ENCODE measurements at regions not wholly inside any gene's neighbourhood (a gene's known extent, or its start where the extent isn't known, plus 50 kb on each side); places are given as distances from the start of the nearest gene placed in this dataset.

DNA sequence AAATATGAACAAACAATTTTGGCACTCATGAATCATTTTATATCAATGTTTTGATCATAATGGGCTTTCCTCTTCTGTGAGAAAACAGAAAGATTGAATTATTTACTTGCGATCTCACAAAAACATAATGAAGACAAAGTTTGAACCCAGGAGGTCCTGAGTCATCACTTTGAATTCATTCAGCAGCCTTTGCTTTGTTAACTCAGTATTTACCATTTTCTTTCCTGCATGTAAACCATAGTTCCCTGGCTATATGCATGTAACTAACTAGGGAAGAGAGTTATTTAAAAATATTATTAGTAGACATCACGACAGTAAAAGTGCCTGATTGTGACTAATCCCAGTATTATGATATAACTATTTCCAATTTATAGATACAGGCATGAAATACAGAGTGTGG lies 1026.2 kb downstream of the PLOD2 start:
- CTCF ChIA-PET: no interaction called here
- DNase-seq (no peak), ATAC-seq (no peak)
- POLR2A ChIA-PET: no interaction called here
- H3K36me3 Mint-ChIP-seq (ENCODE audit: low read depth): no peaks in the 10 kb centered on the region
- H3K27me3 Mint-ChIP-seq (ENCODE audit: low read depth): no peaks in the 10 kb centered on the region
- no peak overlapping the region for H3K27ac Mint-ChIP-seq
- H3K9me3 Mint-ChIP-seq (ENCODE audit: insufficient read depth): no peaks in the 10 kb centered on the region
- no peaks in the 10 kb centered on the region for H3K4me1 Mint-ChIP-seq (ENCODE audit: low read depth)
- no peak overlapping the region for H3K4me3 Mint-ChIP-seq

DNA sequence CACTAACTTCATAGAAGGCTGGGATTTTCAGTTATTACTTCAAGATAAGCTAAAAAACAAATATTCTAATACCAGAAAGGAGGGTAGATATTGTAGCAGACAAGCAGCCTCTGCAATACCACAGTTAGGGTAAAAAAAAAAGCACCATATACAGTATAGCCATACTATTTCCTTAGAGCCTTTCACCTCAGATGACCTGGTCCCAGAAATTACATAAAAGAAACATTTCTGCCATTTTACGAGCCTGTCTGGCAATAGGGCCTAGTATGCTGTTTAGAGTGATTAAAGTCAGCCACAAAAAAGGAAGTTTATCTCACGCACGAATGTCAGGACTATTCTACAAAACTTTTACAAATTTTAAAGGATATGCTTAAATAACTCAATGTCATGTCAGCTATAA lies 1016.6 kb downstream of the PLOD2 start:
- H3K27ac Mint-ChIP-seq: no peak overlapping the region
- POLR2A ChIA-PET: no interaction called here
- H3K36me3 Mint-ChIP-seq (ENCODE audit: low read depth): no peaks in the 10 kb centered on the region

DNA sequence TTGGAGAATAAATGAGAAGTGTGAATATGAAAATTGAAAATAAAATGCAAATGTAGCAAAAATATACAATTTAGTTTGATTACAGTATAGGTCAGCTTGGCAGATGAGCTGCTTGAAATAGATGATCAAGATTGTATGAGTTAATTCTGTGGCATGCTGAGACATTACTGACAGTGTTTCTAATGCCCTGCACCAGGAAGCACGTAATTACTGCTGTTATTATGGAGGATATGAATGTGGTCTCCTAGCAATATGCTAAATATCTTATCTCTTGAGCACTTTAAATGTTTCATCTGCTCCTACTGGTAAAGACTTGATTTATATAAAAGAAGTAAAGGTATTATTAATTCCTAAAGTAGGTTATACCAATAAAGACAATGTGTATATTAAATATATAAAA lies 1015.5 kb downstream of the PLOD2 start:
- no peak overlapping the region for H3K27ac Mint-ChIP-seq
- no peaks in the 10 kb centered on the region for H3K27me3 Mint-ChIP-seq (ENCODE audit: low read depth)
- H3K4me1 Mint-ChIP-seq (ENCODE audit: low read depth): no peaks in the 10 kb centered on the region
- H3K4me3 Mint-ChIP-seq: no peak overlapping the region
- no peaks in the 10 kb centered on the region for H3K36me3 Mint-ChIP-seq (ENCODE audit: low read depth)
- ChIA-PET CTCF (no interaction called here), POLR2A (no interaction called here)
- H3K9me3 Mint-ChIP-seq (ENCODE audit: insufficient read depth): peaks cover 5% of the 10 kb centered on the region
- ATAC-seq (no peak), DNase-seq (no peak)

More for the DNA sequence above, 1016.6 kb downstream of the PLOD2 start:
- DNase-seq (no peak), ATAC-seq (no peak)
- CTCF ChIA-PET: no interaction called here
- Mint-ChIP-seq H3K9me3 (ENCODE audit: insufficient read depth) (peaks cover 5% of the 10 kb centered on the region), H3K27me3 (ENCODE audit: low read depth) (no peaks in the 10 kb centered on the region), H3K4me1 (ENCODE audit: low read depth) (no peaks in the 10 kb centered on the region), H3K4me3 (no peak overlapping the region)

DNA sequence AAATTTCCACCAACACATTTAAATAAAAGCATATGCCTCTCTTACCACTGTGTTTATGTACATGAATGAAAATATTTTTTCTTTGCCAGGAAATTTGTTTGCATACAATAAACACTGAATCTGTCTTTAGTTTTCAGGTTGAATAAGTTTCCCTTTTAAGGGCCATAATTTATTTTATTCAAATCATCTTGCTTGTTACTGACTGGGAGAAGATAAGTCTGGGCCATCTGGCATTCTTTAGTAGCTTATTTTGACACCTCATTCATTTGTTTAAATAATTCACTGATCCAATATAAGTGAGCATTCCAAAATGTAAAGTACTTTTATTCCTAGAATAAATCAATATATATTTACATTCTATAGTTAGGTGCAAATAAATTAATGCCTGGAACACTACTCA lies 1001.3 kb downstream of the PLOD2 start:
- Mint-ChIP-seq H3K27me3 (ENCODE audit: low read depth) (no peaks in the 10 kb centered on the region), H3K9me3 (ENCODE audit: insufficient read depth) (no peaks in the 10 kb centered on the region), H3K4me1 (ENCODE audit: low read depth) (no peaks in the 10 kb centered on the region), H3K4me3 (no peak overlapping the region), H3K36me3 (ENCODE audit: low read depth) (no peaks in the 10 kb centered on the region), H3K27ac (no peak overlapping the region)
- DNase-seq (no peak), ATAC-seq (no peak)
- ChIA-PET POLR2A (no interaction called here), CTCF (no interaction called here)

DNA sequence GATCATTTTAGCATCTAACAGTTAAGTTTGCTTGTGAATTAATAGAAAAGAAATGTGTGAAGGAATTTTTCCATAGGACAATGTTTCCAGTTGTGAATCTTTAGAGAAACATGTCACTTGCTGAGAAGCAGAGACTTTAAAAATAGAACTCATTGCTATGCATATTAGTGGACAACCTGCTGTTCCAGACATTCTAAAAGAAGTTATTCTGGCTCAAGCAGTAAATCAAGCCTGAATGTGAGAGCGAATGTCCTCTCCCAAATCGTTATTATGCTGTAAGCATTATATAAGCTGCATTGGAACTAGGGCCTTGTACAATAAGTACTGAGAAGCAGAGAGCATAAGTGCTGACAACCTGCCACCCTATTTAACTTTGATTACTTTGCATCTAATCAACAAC lies 990.9 kb downstream of the PLOD2 start:
- POLR2A ChIA-PET: no interaction called here
- CTCF ChIA-PET: no interaction called here
- no peak overlapping the region for H3K27ac Mint-ChIP-seq
- no peak overlapping the region for H3K4me3 Mint-ChIP-seq
- no peaks in the 10 kb centered on the region for H3K4me1 Mint-ChIP-seq (ENCODE audit: low read depth)
- H3K36me3 Mint-ChIP-seq (ENCODE audit: low read depth): no peaks in the 10 kb centered on the region
- no peak for DNase-seq
- no peaks in the 10 kb centered on the region for H3K27me3 Mint-ChIP-seq (ENCODE audit: low read depth)
- no peak for ATAC-seq
- no peaks in the 10 kb centered on the region for H3K9me3 Mint-ChIP-seq (ENCODE audit: insufficient read depth)

DNA sequence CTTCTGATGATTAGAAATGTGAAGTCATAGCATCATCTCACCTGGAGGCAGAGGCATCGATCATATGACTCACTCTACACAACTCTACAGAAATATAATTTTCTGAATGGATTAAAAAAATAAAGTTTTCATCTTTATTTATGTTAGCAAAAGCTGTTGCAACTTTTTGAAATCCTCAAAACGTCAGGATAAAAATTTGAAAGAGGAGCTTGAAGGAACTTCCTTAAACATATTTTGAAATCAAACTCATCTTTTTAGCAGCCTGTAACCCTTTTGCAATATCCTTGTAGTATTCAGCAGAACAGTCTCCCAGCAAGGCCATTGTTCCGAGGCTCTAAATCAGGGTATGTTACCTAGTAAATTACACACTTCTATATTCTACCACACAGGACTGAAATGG lies 985.4 kb downstream of the PLOD2 start:
- ChIA-PET CTCF (no interaction called here), POLR2A (no interaction called here)
- no peaks in the 10 kb centered on the region for H3K36me3 Mint-ChIP-seq (ENCODE audit: low read depth)
- no peaks in the 10 kb centered on the region for H3K4me1 Mint-ChIP-seq (ENCODE audit: low read depth)
- no peak for DNase-seq
- H3K27me3 Mint-ChIP-seq (ENCODE audit: low read depth): no peaks in the 10 kb centered on the region
- no peaks in the 10 kb centered on the region for H3K9me3 Mint-ChIP-seq (ENCODE audit: insufficient read depth)
- no peak overlapping the region for H3K27ac Mint-ChIP-seq
- no peak overlapping the region for H3K4me3 Mint-ChIP-seq
- no peak for ATAC-seq

DNA sequence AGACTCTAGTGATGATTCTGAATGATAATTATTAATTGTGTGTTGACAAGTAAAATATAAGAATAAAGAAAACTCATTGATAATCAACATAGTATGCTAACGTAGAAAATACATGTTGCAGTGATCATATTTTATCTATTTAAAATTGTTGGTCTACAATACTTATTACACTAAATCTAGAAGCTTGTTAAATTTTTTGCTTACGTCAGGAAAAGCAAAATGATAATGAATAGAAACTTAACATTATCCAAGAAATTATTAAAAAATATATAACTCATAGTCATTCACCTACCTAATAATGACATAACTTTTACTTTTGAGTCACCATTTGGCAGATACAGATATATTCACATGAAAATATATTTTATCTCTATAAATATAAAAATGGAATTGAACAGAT lies 984.1 kb downstream of the PLOD2 start:
- H3K27me3 Mint-ChIP-seq (ENCODE audit: low read depth): no peaks in the 10 kb centered on the region
- DNase-seq (no peak), ATAC-seq (no peak)
- POLR2A ChIA-PET: no interaction called here
- H3K27ac Mint-ChIP-seq: no peak overlapping the region
- H3K36me3 Mint-ChIP-seq (ENCODE audit: low read depth): no peaks in the 10 kb centered on the region
- H3K4me1 Mint-ChIP-seq (ENCODE audit: low read depth): no peaks in the 10 kb centered on the region
- H3K9me3 Mint-ChIP-seq (ENCODE audit: insufficient read depth): no peaks in the 10 kb centered on the region
- CTCF ChIA-PET: no interaction called here
- no peak overlapping the region for H3K4me3 Mint-ChIP-seq

DNA sequence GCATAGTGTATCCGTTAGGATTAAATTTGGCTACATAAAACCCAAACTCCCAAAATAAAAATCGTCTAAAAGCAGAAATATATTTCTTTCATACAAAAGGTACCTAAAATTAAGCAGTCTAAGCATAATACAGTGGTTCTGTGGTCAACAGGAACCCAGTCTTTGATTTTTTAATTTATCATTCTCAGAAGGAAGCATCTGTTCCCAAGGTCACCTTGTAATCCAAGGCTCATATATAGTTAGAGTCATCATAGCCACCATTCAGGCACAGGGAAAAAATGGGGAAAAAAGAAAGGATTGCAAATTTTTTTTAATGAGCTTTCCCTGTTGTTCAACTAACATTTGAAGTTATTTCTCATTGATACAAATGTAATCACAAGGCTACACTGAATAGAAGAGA lies 983.2 kb downstream of the PLOD2 start:
- H3K9me3 Mint-ChIP-seq (ENCODE audit: insufficient read depth): no peaks in the 10 kb centered on the region

DNA sequence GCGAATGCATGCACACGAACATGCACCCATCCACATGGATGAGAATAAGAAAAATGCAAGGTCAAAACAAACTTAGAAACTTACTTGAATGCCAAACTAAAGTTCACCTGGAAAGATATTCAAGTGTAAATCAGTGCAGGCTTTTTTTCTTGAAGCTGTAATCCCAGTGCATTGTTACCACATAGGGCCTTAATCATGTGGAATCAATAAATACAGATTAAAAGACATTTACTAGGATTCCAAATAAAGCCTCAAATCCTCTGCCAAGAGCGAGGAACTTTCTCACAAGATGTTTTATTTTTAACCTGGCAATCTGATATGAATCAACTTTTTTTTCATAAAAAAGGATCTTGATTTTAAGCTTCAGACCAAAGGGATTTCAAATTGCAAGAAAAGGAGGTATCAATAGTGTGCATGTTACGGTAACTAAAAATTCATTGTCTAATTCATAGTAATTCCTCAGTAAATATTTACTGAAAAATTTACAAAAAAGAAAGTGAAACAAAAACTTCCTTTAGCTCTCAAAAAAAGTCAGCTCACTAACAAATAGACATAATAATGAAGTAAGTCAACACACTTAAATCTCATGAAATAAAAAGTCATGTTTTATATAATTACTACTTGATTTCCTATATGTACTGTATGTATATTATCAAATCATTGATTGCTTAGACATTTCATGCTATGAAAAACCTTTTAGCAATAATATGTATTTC lies 978.6 kb downstream of the PLOD2 start:
- no peak overlapping the region for H3K4me3 Mint-ChIP-seq
- ChIA-PET POLR2A (no interaction called here), CTCF (no interaction called here)
- no peaks in the 10 kb centered on the region for H3K4me1 Mint-ChIP-seq (ENCODE audit: low read depth)
- no peak for ATAC-seq
- no peaks in the 10 kb centered on the region for H3K27me3 Mint-ChIP-seq (ENCODE audit: low read depth)
- H3K27ac Mint-ChIP-seq: no peak overlapping the region
- H3K9me3 Mint-ChIP-seq (ENCODE audit: insufficient read depth): no peaks in the 10 kb centered on the region
- H3K36me3 Mint-ChIP-seq (ENCODE audit: low read depth): no peaks in the 10 kb centered on the region
- DNase-seq: no peak

More for the DNA sequence above, 983.2 kb downstream of the PLOD2 start:
- ChIA-PET POLR2A (no interaction called here), CTCF (no interaction called here)
- Mint-ChIP-seq H3K4me1 (ENCODE audit: low read depth) (no peaks in the 10 kb centered on the region), H3K27ac (no peak overlapping the region), H3K27me3 (ENCODE audit: low read depth) (no peaks in the 10 kb centered on the region), H3K36me3 (ENCODE audit: low read depth) (no peaks in the 10 kb centered on the region), H3K4me3 (no peak overlapping the region)
- no peak for ATAC-seq
- no peak for DNase-seq

DNA sequence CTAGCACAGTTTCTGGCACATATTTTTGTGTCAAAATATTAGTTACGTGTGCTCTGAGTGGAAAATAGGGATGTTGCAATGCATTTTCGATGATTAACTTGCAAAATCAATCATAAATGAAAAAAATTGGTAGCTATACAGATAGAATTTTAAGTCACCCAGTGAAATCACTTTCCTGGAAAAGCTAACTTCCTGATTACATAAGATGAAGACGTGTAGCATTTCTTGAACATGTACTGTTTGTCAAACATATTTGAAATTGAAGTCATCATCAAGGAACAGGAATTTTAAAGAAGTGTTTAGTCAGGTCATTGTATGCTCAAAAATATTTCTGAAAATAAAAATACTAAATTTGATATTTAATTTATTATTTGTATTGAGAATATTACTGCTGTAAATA lies 977.7 kb downstream of the PLOD2 start:
- H3K27me3 Mint-ChIP-seq (ENCODE audit: low read depth): no peaks in the 10 kb centered on the region
- ATAC-seq: no peak
- no peak overlapping the region for H3K27ac Mint-ChIP-seq
- H3K9me3 Mint-ChIP-seq (ENCODE audit: insufficient read depth): no peaks in the 10 kb centered on the region
- POLR2A ChIA-PET: no interaction called here
- CTCF ChIA-PET: no interaction called here
- no peak overlapping the region for H3K4me3 Mint-ChIP-seq
- no peak for DNase-seq
- no peaks in the 10 kb centered on the region for H3K36me3 Mint-ChIP-seq (ENCODE audit: low read depth)
- H3K4me1 Mint-ChIP-seq (ENCODE audit: low read depth): no peaks in the 10 kb centered on the region

DNA sequence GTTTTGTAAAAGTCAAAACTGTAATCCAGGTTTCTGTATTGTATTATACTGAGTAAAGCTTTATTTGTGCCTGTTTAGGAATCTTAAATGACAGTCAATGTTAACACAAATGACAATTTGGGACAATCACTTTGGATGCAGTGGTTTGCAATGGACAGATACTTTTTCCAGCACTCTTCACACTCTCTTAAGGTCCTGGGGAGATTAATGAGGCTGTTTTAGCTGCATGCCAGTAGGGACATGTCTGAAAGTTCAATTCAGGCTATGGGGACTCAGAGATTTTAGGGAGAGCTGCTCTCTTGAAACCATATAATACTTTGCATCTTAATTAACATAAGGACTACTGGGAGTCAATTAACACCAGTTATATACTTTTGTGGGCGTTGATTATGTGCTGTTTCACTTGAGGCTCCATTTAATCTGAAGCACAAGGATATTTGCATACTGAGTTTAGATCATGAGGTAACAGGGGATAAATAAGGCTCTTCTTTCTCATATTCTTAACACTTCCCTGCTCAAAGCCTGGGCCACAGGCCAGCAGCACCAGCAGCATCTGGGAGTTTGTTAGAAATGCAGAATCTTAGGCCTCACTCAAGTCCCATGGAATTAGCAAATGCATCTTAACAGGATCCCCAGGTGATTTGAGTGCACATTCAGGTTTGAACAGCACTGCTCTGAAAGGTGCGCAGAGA lies 972.8 kb downstream of the PLOD2 start:
- H3K9me3 Mint-ChIP-seq (ENCODE audit: insufficient read depth): no peaks in the 10 kb centered on the region

DNA sequence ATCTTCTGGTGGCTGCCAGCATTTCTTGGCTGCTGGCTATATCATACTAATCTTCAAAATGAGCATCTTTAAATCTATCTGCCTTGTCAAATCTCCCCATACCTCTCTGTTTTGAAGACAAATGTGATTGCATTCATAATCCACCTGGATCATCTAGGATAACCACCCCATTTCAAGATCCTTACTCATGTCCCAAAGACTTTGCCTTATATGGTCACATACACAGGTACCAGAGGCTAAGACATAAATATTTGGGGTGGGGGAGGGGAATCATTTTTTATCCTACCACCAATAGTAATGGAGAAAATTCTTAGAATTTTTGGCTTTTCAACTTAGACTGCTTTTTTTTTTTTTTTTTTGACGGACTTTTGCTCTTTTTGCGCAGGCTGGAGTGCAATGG lies 970.8 kb downstream of the PLOD2 start:
- H3K27ac Mint-ChIP-seq: no peak overlapping the region
- CTCF ChIA-PET: no interaction called here
- DNase-seq (no peak), ATAC-seq (no peak)
- no peaks in the 10 kb centered on the region for H3K36me3 Mint-ChIP-seq (ENCODE audit: low read depth)
- POLR2A ChIA-PET: no interaction called here
- no peaks in the 10 kb centered on the region for H3K4me1 Mint-ChIP-seq (ENCODE audit: low read depth)
- H3K4me3 Mint-ChIP-seq: no peak overlapping the region
- H3K9me3 Mint-ChIP-seq (ENCODE audit: insufficient read depth): peaks cover 3% of the 10 kb centered on the region
- H3K27me3 Mint-ChIP-seq (ENCODE audit: low read depth): no peaks in the 10 kb centered on the region

More for the DNA sequence above, 972.8 kb downstream of the PLOD2 start:
- Mint-ChIP-seq H3K27me3 (ENCODE audit: low read depth) (no peaks in the 10 kb centered on the region), H3K4me3 (no peak overlapping the region), H3K36me3 (ENCODE audit: low read depth) (no peaks in the 10 kb centered on the region), H3K27ac (no peak overlapping the region), H3K4me1 (ENCODE audit: low read depth) (no peaks in the 10 kb centered on the region)
- ChIA-PET POLR2A (no interaction called here), CTCF (no interaction called here)
- DNase-seq: no peak
- no peak for ATAC-seq

DNA sequence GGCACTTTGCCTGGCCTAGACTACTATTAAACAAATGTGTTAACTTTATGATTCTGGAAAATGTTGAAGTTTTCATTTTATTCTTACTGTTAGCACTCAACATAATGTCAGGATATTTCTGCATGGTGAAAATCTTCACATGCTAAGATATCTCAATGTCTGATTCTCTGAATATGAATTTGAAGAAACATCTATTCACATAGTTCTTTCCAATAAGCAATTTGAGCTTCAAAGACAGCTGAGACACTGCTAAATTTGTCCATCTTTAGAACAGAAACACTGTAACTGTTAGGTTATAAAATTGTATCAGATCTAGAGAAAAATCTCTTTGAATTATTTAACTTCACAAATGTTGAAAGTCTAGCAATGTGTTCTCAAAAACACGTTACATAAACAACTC lies 970.2 kb downstream of the PLOD2 start:
- H3K27ac Mint-ChIP-seq: no peak overlapping the region
- no peak for DNase-seq
- POLR2A ChIA-PET: no interaction called here
- no peaks in the 10 kb centered on the region for H3K27me3 Mint-ChIP-seq (ENCODE audit: low read depth)
- peaks cover 3% of the 10 kb centered on the region for H3K9me3 Mint-ChIP-seq (ENCODE audit: insufficient read depth)
- H3K36me3 Mint-ChIP-seq (ENCODE audit: low read depth): no peaks in the 10 kb centered on the region
- no peak overlapping the region for H3K4me3 Mint-ChIP-seq
- ATAC-seq: no peak
- no peaks in the 10 kb centered on the region for H3K4me1 Mint-ChIP-seq (ENCODE audit: low read depth)
- CTCF ChIA-PET: no interaction called here
